ENCODE measurements at regions not wholly inside any gene's neighbourhood (a gene's known extent, or its start where the extent isn't known, plus 50 kb on each side); places are given as distances from the start of the nearest gene placed in this dataset.

DNA sequence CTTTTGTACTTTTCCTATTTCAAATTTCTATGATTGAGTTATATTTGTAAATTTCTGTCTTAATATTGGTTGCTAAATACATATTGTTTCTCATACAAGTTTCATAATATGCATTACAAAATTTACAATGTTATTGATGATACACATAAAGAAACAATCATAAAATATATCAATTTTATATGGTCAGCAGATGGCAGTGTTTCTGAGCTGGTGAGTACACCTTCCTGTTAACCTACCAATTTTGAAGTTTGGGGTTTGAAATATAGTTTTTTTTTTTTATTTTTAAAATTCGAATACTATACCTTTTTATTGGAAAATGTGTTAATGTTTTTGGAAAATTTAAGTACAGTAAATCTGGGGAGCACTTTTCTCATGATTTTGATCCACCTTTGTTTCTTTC, 1953.1 kb upstream of the ADGRL3 start:
- Histone ChIP-seq H2BK15ac (ENCODE audit: low read length) (no peak overlapping the region), H2BK20ac (ENCODE audit: low read length) (no peak overlapping the region), H2BK5ac (ENCODE audit: low read depth, low read length) (no peak overlapping the region), H2AFZ (ENCODE audit: low read length) (no peak overlapping the region), H3K36me3 (ENCODE audit: control insufficient read depth in 2 of 4, insufficient read depth in 4 of 4, low read length in 3 of 4) (no peaks in the 10 kb centered on the region), H2BK120ac (replicated peaks; ENCODE audit: low read depth, low read length) (no peak overlapping the region), H2AK5ac (ENCODE audit: low read depth, low read length) (no peak overlapping the region), H3K79me2 (ENCODE audit: control insufficient read depth in 1 of 2, insufficient read depth in 2 of 2, low read length in 2 of 2) (no peaks in the 10 kb centered on the region), H3K4me1 (replicated peaks in 1 of 4; ENCODE audit: control insufficient read depth in 3 of 4, insufficient read depth in 4 of 4, low read length in 3 of 4) (no peaks in the 10 kb centered on the region), H3K23ac (ENCODE audit: insufficient read length) (no peak overlapping the region), H3K56ac (replicated peaks; ENCODE audit: insufficient read length, low read depth, low read length) (no peak overlapping the region), H3K14ac (ENCODE audit: insufficient read length) (no peak overlapping the region), H4K8ac (ENCODE audit: extremely low read depth, insufficient read depth, low read length) (no peak overlapping the region), H3K9me3 (ENCODE audit: insufficient read depth in 2 of 2, low read depth in 1 of 2, low read length in 1 of 2) (0 out of 4 replicates have a peak, but pooled peaks cover 2 to 3% of the 10 kb centered on the region in 2 experiments), H3K18ac (ENCODE audit: extremely low read depth, low read length) (no peak overlapping the region), H3K27ac (ENCODE audit: low read depth, low read length) (no peak overlapping the region), H2BK12ac (ENCODE audit: low read depth, low read length) (no peak overlapping the region), H3K23me2 (ENCODE audit: low read depth, low read length) (no peaks in the 10 kb centered on the region), H3K79me1 (ENCODE audit: low read depth, low read length) (no peaks in the 10 kb centered on the region), H3K27me3 (replicated peaks in 1 of 4; ENCODE audit: control insufficient read depth in 3 of 4, extremely low read depth in 1 of 4, insufficient read depth in 3 of 4, low read length in 3 of 4) (no peaks in the 10 kb centered on the region), H4K5ac (ENCODE audit: insufficient read length, low read depth, low read length) (no peak overlapping the region), H3K4me3 (ENCODE audit: extremely low read depth in 1 of 4, insufficient read depth in 2 of 4, low read depth in 3 of 4, low read length in 4 of 4) (no peak overlapping the region), H3K9ac (replicated peaks in 1 of 4; ENCODE audit: extremely low read depth in 1 of 4, low read depth in 3 of 4, low read length in 3 of 4) (no peak overlapping the region), H4K20me1 (replicated peaks in 1 of 2; ENCODE audit: control insufficient read depth in 1 of 2, insufficient read depth in 2 of 2, low read length in 2 of 2) (no peaks in the 10 kb centered on the region), H3K4ac (replicated peaks; ENCODE audit: insufficient read length, low read depth, low read length) (no peak overlapping the region), H4K91ac (replicated peaks; ENCODE audit: insufficient read length, low read length) (no peak overlapping the region), H3K4me2 (ENCODE audit: insufficient read depth in 1 of 2, low read depth in 2 of 2, low read length in 2 of 2) (no peak overlapping the region)
- ChIA-PET CTCF (ENCODE audit: partially characterized antibody) (interaction anchor here (0.9 to 1.5 kb wide), 2 partner anchors 10 to 22 kb away, joined by 3 read pairs; no protein-coding TSS in a partner anchor), POLR2A (ENCODE audit: partially characterized antibody) (no interaction called here)
- 18% methylated on average over 1 of the region's 1 CpG; no CpG with 5 or more reads in 1 of the 2 experiments for WGBS, 2 experiments (ENCODE audit: extremely low coverage in 1 of 2, insufficient coverage in 1 of 2, insufficient read length in 1 of 2, insufficient replicate concordance in 2 of 2, low coverage in 1 of 2, low lambda C conversion rate in 2 of 2, missing lambda C conversion rate in 1 of 2)
- no peak for DNase-seq (ENCODE audit: low read depth in 1 of 2, low spot score in 2 of 2)
- FAIRE-seq = no peak
- peak; percentile 37 to 45 for TF ChIP-seq RAD21 (IDR thresholded peaks at IDR 0.05 in 1 of 2, conservative IDR thresholded peaks at IDR 0.05 in 1 of 2; ENCODE audit: low read depth in 2 of 2, low read length in 2 of 2)
- no peak for TF ChIP-seq YY1 (IDR thresholded peaks at IDR 0.05; ENCODE audit: low read depth, low read length)
